Activated naive CD8-positive, alpha-beta T cell treated with anti-CD3 and anti-CD28 coated beads, Interleukin-2, amount 10 ng/mL, durations not matched to agents 7 days and 5 days (primary cell): ENCODE measurements at regions not wholly inside any gene's neighbourhood (a gene's known extent, or its start where the extent isn't known, plus 50 kb on each side); places are given as distances from the start of the nearest gene placed in this dataset.
"Not testable (repeated sequence)": the region's sequence is repeated elsewhere in the genome, so short reads cannot be mapped to it uniquely, and the experiment has no call there.

Experiments used
- ATAC-seq: fragments of 150-1000 bp; cut with Tn5 transposase; one replicate; pipeline ENCODE4 v1.10.0; 2021; ENCODE audit warnings: low read depth, moderate library complexity
- POLR2A ChIA-PET: fragments of 350-600 bp; sonication (Branson Sonifier 250); formaldehyde crosslinking; loops from one replicate; lab custom pipeline; 2021; ENCODE audit warnings: antibody characterized with exemption; lab: Charles Lee
- DNase-seq: peaks from one replicate; pipeline ENCODE4 v3.0.0; 2021
- H3K27ac Mint-ChIP-seq: one replicate; pipeline ENCODE4 v1.8.0; 2022; ENCODE audit warnings: mild to moderate bottlenecking, mixed read lengths
- H3K27me3 Mint-ChIP-seq: one replicate; pipeline ENCODE4 v1.8.0; 2022; ENCODE audit warnings: mild to moderate bottlenecking, moderate library complexity, mixed read lengths
- H3K36me3 Mint-ChIP-seq: one replicate; pipeline ENCODE4 v1.8.0; 2021; ENCODE audit warnings: mild to moderate bottlenecking, mixed read lengths
- H3K4me1 Mint-ChIP-seq: one replicate; pipeline ENCODE4 v1.8.0; 2021; ENCODE audit warnings: mixed read lengths
- H3K4me3 Mint-ChIP-seq: one replicate; pipeline ENCODE4 v1.8.0; 2022; ENCODE audit warnings: mild to moderate bottlenecking, moderate library complexity, mixed read lengths
- H3K9me3 Mint-ChIP-seq: one replicate; pipeline ENCODE4 v1.8.0; 2021; ENCODE audit warnings: mixed read lengths

- Mint-ChIP-seq H3K4me3 (no peak overlapping the region), H3K27me3 (no peaks in the 10 kb centered on the region), H3K9me3 (peaks cover 7% of the 10 kb centered on the region), H3K4me1 (peaks cover 4% of the 10 kb centered on the region), H3K36me3 (peaks cover 4% of the 10 kb centered on the region), H3K27ac (no peak overlapping the region)
- ATAC-seq (no peak), DNase-seq (no peak)
- POLR2A ChIA-PET: no interaction called here
Measured at GRCh38 chr3:106421909-106422308, 553.1 kb upstream of the CBLB start.

DNA sequence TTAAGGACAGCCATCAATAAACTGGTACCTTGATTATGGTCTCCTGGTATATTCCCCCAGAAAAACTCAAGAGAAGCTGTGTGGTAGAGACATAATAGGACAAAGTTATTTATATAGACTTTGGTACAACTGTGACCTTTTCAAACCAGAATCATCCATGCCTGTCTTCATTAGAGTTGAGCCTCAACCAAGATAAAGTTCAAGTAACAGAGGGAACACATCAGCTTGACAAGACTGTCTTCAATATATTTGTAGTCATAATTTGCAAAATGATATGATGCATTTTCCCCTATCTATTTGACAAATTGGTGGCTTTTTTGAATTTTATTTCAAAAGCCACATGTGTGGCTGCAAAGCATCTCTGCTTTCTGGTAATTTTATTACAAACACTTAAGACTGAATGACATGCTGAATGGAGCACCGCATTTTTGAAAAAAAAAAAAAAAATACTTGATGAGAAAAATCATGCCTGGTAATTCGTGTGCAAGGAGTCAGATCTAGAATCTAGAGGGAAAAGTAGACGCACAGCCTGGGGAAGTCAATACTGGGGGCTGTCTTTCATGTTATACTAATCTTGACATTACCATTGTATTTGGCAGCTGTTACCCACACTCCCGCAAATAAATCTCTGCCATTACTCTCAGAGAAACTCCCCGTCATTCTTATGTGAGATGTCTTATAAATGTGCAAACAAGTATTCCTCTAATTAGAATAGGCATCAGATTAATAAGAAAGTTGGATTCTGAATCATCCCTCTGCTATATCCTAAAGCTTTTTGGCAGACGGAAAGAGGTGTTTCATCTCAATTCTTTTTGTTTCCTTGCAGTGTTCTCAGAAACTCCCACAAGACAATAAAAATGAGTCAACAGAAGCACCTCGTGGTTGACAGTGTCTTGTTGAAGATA, 554.8 kb upstream of the CBLB start:
- Mint-ChIP-seq H3K27ac (no peak overlapping the region), H3K4me1 (peaks cover 4% of the 10 kb centered on the region), H3K9me3 (peaks cover 8% of the 10 kb centered on the region), H3K27me3 (no peaks in the 10 kb centered on the region), H3K36me3 (peaks cover 7% of the 10 kb centered on the region), H3K4me3 (no peak overlapping the region)
- ATAC-seq (no peak), DNase-seq (no peak)
- POLR2A ChIA-PET: interaction anchor here (0.6 kb wide), 1 partner anchor 31 kb away, joined by 4 read pairs; no protein-coding TSS in a partner anchor

- Mint-ChIP-seq H3K9me3 (peaks cover 12% of the 10 kb centered on the region), H3K36me3 (peaks cover 7% of the 10 kb centered on the region), H3K4me3 (no peak overlapping the region), H3K4me1 (peaks cover 4% of the 10 kb centered on the region), H3K27ac (no peak overlapping the region), H3K27me3 (no peaks in the 10 kb centered on the region)
- POLR2A ChIA-PET: no interaction called here
- DNase-seq (no peak), ATAC-seq (no peak)
Measured at GRCh38 chr3:106425026-106425425, 556.2 kb upstream of the CBLB start.

DNA sequence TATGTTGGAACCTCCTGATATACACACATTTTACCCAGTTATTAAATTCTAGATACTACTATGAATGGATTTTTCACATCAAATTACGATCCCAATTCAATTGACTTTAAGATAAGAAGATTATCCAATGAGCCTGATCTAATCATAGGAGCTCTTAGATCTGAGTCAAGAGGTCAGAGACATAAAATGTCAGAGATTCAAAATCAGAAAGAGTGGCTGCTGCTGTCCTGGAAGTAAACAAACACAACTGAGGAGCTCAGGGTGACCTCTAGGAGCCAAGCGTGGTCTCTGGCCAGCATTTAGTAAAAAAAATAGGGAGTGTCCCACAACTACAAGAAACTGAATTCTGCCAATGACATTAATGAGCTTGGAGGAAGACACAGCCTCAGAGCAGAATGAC, 557.1 kb upstream of the CBLB start:
- peaks cover 7% of the 10 kb centered on the region for H3K36me3 Mint-ChIP-seq
- no peaks in the 10 kb centered on the region for H3K27me3 Mint-ChIP-seq
- H3K9me3 Mint-ChIP-seq: peaks cover 12% of the 10 kb centered on the region
- ATAC-seq (no peak), DNase-seq (no peak)
- no peak overlapping the region for H3K27ac Mint-ChIP-seq
- H3K4me1 Mint-ChIP-seq: peaks cover 4% of the 10 kb centered on the region
- H3K4me3 Mint-ChIP-seq: no peak overlapping the region
- POLR2A ChIA-PET: no interaction called here

GRCh38 chr3:106428565-106428994, 559.8 kb upstream of the CBLB start:
- H3K36me3 Mint-ChIP-seq: peaks cover 7% of the 10 kb centered on the region
- H3K4me3 Mint-ChIP-seq: no peak overlapping the region
- peaks cover 10% of the 10 kb centered on the region for H3K9me3 Mint-ChIP-seq
- no peaks in the 10 kb centered on the region for H3K27me3 Mint-ChIP-seq
- POLR2A ChIA-PET: no interaction called here
- no peak for ATAC-seq
- H3K4me1 Mint-ChIP-seq: peaks cover 4% of the 10 kb centered on the region
- H3K27ac Mint-ChIP-seq: no peak overlapping the region
- DNase-seq: no peak

GRCh38 chr3:106431721-106432120, 562.9 kb upstream of the CBLB start:
- peaks cover 9% of the 10 kb centered on the region for H3K9me3 Mint-ChIP-seq
- H3K4me3 Mint-ChIP-seq: no peak overlapping the region
- DNase-seq (no peak), ATAC-seq (no peak)
- no peaks in the 10 kb centered on the region for H3K27me3 Mint-ChIP-seq
- peaks cover 2% of the 10 kb centered on the region for H3K4me1 Mint-ChIP-seq
- peaks cover 4% of the 10 kb centered on the region for H3K36me3 Mint-ChIP-seq
- POLR2A ChIA-PET: no interaction called here
- H3K27ac Mint-ChIP-seq: no peak overlapping the region

- H3K36me3 Mint-ChIP-seq: peaks cover 1% of the 10 kb centered on the region
- POLR2A ChIA-PET: no interaction called here
- no peak for ATAC-seq
- no peak for DNase-seq
- H3K4me3 Mint-ChIP-seq: no peak overlapping the region
- H3K27me3 Mint-ChIP-seq: no peaks in the 10 kb centered on the region
- peaks cover 3% of the 10 kb centered on the region for H3K9me3 Mint-ChIP-seq
- H3K4me1 Mint-ChIP-seq: peaks cover 2% of the 10 kb centered on the region
- H3K27ac Mint-ChIP-seq: no peak overlapping the region
Measured at GRCh38 chr3:106435899-106436453, 567.2 kb upstream of the CBLB start.

GRCh38 chr3:106438887-106439286, 570.1 kb upstream of the CBLB start:
- Mint-ChIP-seq H3K27me3 (no peaks in the 10 kb centered on the region), H3K27ac (no peak overlapping the region), H3K4me1 (peaks cover 2% of the 10 kb centered on the region), H3K9me3 (peaks cover 3% of the 10 kb centered on the region), H3K4me3 (no peak overlapping the region), H3K36me3 (peaks cover 1% of the 10 kb centered on the region)
- DNase-seq (no peak), ATAC-seq (no peak)
- POLR2A ChIA-PET: no interaction called here

- no peak for DNase-seq
- peaks cover under 1% of the 10 kb centered on the region for H3K4me1 Mint-ChIP-seq
- no peak overlapping the region for H3K4me3 Mint-ChIP-seq
- H3K27me3 Mint-ChIP-seq: no peaks in the 10 kb centered on the region
- POLR2A ChIA-PET: no interaction called here
- H3K36me3 Mint-ChIP-seq: no peaks in the 10 kb centered on the region
- H3K9me3 Mint-ChIP-seq: no peaks in the 10 kb centered on the region
- no peak for ATAC-seq
- H3K27ac Mint-ChIP-seq: no peak overlapping the region
Measured at GRCh38 chr3:106440672-106441071, 571.9 kb upstream of the CBLB start.

GRCh38 chr3:106446271-106446670, 577.5 kb upstream of the CBLB start:
- Mint-ChIP-seq H3K27ac (no peak overlapping the region), H3K36me3 (no peaks in the 10 kb centered on the region), H3K4me1 (peaks cover 2% of the 10 kb centered on the region), H3K9me3 (peaks cover 7% of the 10 kb centered on the region), H3K4me3 (no peak overlapping the region), H3K27me3 (no peaks in the 10 kb centered on the region)
- ATAC-seq (no peak), DNase-seq (no peak)
- POLR2A ChIA-PET: no interaction called here

GRCh38 chr3:106447723-106448301, 579.0 kb upstream of the CBLB start:
- Mint-ChIP-seq H3K4me1 (peaks cover 2% of the 10 kb centered on the region), H3K27me3 (no peaks in the 10 kb centered on the region), H3K9me3 (peaks cover 7% of the 10 kb centered on the region), H3K27ac (no peak overlapping the region), H3K4me3 (no peak overlapping the region), H3K36me3 (no peaks in the 10 kb centered on the region)
- POLR2A ChIA-PET: no interaction called here
- ATAC-seq (no peak), DNase-seq (no peak)

DNA sequence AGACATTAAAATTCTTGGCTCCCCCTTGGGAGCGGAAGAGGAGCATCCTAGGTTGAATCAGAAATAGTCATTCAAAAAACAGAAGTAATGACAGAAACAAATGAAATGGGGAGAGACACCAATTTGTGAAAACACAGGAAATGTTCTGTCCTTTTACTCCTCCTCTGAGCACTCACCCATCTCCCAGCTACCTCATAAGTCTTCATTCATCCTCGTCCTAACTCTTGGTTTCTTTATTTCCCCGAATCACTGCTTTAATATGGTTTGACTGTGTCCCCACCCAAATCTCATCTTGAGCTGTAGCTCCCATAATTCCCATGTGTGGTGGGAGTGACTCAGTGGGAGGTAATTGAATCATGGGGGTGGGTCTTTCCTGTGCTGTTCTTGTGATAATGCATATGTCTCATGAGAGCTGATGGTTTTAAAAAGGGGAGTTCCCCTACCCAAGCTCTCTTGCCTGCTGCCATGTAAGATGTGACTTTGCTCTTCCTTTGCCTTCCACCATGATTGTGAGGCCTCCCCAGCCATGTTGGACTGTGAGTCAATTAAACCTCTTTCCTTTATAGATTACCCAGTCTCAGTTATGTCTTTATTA, 579.7 kb upstream of the CBLB start:
- DNase-seq, H3K27ac Mint-ChIP-seq, ATAC-seq, H3K27me3 Mint-ChIP-seq, POLR2A ChIA-PET, H3K9me3 Mint-ChIP-seq, H3K36me3 Mint-ChIP-seq, H3K4me3 Mint-ChIP-seq, H3K4me1 Mint-ChIP-seq: not testable (repeated sequence)

GRCh38 chr3:106452096-106452495, 583.3 kb upstream of the CBLB start:
- H3K4me1 Mint-ChIP-seq: no peaks in the 10 kb centered on the region
- peaks cover 7% of the 10 kb centered on the region for H3K9me3 Mint-ChIP-seq
- no peak overlapping the region for H3K4me3 Mint-ChIP-seq
- POLR2A ChIA-PET: no interaction called here
- ATAC-seq (no peak), DNase-seq (no peak)
- no peaks in the 10 kb centered on the region for H3K36me3 Mint-ChIP-seq
- H3K27ac Mint-ChIP-seq: no peak overlapping the region
- no peaks in the 10 kb centered on the region for H3K27me3 Mint-ChIP-seq
